ENCODE measurements at regions not wholly inside any gene's neighbourhood (a gene's known extent, or its start where the extent isn't known, plus 50 kb on each side); places are given as distances from the start of the nearest gene placed in this dataset.
A peak's percentile ranks its signal among the peaks of the same experiment; 100 is the strongest.
"Not testable (repeated sequence)": the region's sequence is repeated elsewhere in the genome, so short reads cannot be mapped to it uniquely, and the experiment has no call there.

GRCh38 chr9:109641372-109641659, 138.7 kb upstream of the PALM2AKAP2 start:
- no peak for DNase-seq (ENCODE audit: low read depth)
- no peak for TF ChIP-seq CTCF (IDR thresholded peaks at IDR 0.05; ENCODE audit: insufficient read depth, low read depth, low read length, missing control alignments)
- H3K4me3 ChIP-seq (ENCODE audit: low read length), result no peak overlapping the region

GRCh38 chr9:109652112-109652511, 127.9 kb upstream of the PALM2AKAP2 start:
- H3K4me3 ChIP-seq (ENCODE audit: low read length), result no peak overlapping the region
- TF ChIP-seq CTCF (IDR thresholded peaks at IDR 0.05; ENCODE audit: insufficient read depth, low read depth, low read length, missing control alignments), result no peak
- DNase-seq (ENCODE audit: low read depth), result peak; percentile 84

DNA sequence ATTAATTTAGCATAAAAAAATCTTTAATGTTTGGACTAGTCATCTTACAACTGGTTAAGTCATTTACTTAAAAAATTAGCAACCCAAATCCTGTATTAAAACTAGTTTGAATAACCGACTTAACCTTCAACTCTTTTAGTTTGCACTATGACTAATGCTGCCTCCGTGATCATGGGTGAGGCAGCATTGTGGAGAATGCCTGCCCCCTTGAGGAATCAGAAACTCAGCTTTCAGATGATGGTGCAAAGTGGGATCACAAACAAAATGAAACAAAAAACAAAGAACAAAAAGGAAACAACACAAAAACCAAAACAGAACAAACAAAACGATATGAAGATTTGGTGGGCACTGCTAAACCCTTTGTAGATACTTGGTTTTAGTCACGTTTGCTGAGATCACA, 127.0 kb upstream of the PALM2AKAP2 start:
- peak; percentile 74 for DNase-seq (ENCODE audit: low read depth)
- H3K4me3 ChIP-seq (ENCODE audit: low read length), result no peak overlapping the region
- peak; percentile 62 for TF ChIP-seq CTCF (IDR thresholded peaks at IDR 0.05; ENCODE audit: insufficient read depth, low read depth, low read length, missing control alignments)

GRCh38 chr9:109653470-109653869, 126.5 kb upstream of the PALM2AKAP2 start:
- no peak for DNase-seq (ENCODE audit: low read depth)
- H3K4me3 ChIP-seq (ENCODE audit: low read length), result no peak overlapping the region
- no peak for TF ChIP-seq CTCF (IDR thresholded peaks at IDR 0.05; ENCODE audit: insufficient read depth, low read depth, low read length, missing control alignments)

DNA sequence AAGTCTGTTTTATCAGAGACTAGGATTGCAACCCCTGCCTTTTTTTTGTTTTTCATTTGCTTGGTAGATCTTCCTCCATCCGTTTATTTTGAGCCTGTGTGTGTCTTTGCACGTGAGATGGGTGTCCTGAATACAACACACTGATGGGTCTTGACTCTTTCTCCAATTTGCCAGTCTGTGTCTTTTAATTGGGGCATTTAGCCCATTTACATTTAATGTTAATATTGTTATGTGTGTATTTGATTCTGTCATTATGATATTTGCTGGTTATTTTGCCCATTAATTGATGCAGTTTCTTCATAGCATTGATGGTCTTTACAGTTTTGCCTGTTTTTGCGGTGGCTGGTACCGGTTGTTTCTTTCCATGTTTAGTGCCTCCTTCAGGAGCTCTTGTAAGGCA, 116.0 kb upstream of the PALM2AKAP2 start:
- H3K4me3 ChIP-seq (ENCODE audit: low read length); DNase-seq (ENCODE audit: low read depth): not testable (repeated sequence)

DNA sequence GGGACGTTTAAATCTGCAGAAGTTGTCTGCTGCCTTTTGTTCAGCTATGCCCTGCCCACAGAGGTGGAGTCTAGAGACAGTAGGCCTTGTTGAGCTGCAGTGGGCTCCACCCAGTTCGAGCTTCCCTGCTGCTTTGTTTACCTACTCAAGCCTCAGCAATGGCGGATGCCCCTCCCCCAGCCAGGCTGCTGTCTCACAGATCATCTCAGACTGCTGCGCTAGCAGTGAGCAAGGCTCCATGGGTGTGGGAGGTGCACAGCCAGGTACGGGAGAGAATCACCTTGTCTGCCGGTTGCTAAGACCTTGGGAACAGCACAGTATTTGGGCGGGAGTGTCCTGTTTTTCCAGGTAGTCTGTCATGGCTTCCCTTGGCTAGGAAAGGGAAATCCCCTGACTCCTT, 114.3 kb upstream of the PALM2AKAP2 start:
- not testable (repeated sequence) for H3K4me3 ChIP-seq (ENCODE audit: low read length)
- DNase-seq (ENCODE audit: low read depth), result peak; percentile 23

- TF ChIP-seq CTCF (IDR thresholded peaks at IDR 0.05; ENCODE audit: insufficient read depth, low read depth, low read length, missing control alignments), result no peak
- no peak overlapping the region for H3K4me3 ChIP-seq (ENCODE audit: low read length)
- no peak for DNase-seq (ENCODE audit: low read depth)
Observed at GRCh38 chr9:109681301-109681700, 98.7 kb upstream of the PALM2AKAP2 start.

GRCh38 chr9:109682227-109682626, 97.8 kb upstream of the PALM2AKAP2 start:
- no peak for DNase-seq (ENCODE audit: low read depth)
- TF ChIP-seq CTCF (IDR thresholded peaks at IDR 0.05; ENCODE audit: insufficient read depth, low read depth, low read length, missing control alignments), result no peak
- H3K4me3 ChIP-seq (ENCODE audit: low read length), result no peak overlapping the region

All from epithelial cell of esophagus (primary cell).